Activated naive CD8-positive, alpha-beta T cell treated with anti-CD3 and anti-CD28 coated beads for 36 hours (primary cell): ENCODE measurements at regions not wholly inside any gene's neighbourhood (a gene's known extent, or its start where the extent isn't known, plus 50 kb on each side); places are given as distances from the start of the nearest gene placed in this dataset.
"Not testable (repeated sequence)": the region's sequence is repeated elsewhere in the genome, so short reads cannot be mapped to it uniquely, and the experiment has no call there.

Source experiments
- DNase-seq: peaks from one replicate; pipeline ENCODE4 v3.0.0; 2021
- H3K27ac Mint-ChIP-seq: one replicate; pipeline ENCODE4 v1.8.0; 2022; ENCODE audit warnings: mild to moderate bottlenecking, moderate library complexity, mixed read lengths
- H3K27me3 Mint-ChIP-seq: one replicate; pipeline ENCODE4 v1.8.0; 2022; ENCODE audit warnings: mild to moderate bottlenecking, mixed read lengths
- H3K36me3 Mint-ChIP-seq: one replicate; pipeline ENCODE4 v1.8.0; 2021; ENCODE audit warnings: mild to moderate bottlenecking, mixed read lengths
- H3K4me1 Mint-ChIP-seq: one replicate; pipeline ENCODE4 v1.8.0; 2021; ENCODE audit warnings: mixed read lengths
- H3K4me3 Mint-ChIP-seq: one replicate; pipeline ENCODE4 v1.8.0; 2022; ENCODE audit warnings: mild to moderate bottlenecking, moderate library complexity, mixed read lengths
- H3K9me3 Mint-ChIP-seq: one replicate; pipeline ENCODE4 v1.8.0; 2022; ENCODE audit warnings: mixed read lengths

- H3K4me3 Mint-ChIP-seq, DNase-seq, H3K27ac Mint-ChIP-seq, H3K4me1 Mint-ChIP-seq, H3K36me3 Mint-ChIP-seq, H3K27me3 Mint-ChIP-seq: not testable (repeated sequence)
- peaks cover 25% of the 10 kb centered on the region for H3K9me3 Mint-ChIP-seq
These were observed 215.1 kb downstream of the UQCRFS1 start for GRCh38 chr19:28997866-28998265.

- Mint-ChIP-seq H3K9me3 (peaks cover 17% of the 10 kb centered on the region), H3K27me3 (peaks cover 6% of the 10 kb centered on the region), H3K36me3 (no peaks in the 10 kb centered on the region), H3K4me3 (no peak overlapping the region), H3K27ac (no peak overlapping the region), H3K4me1 (no peaks in the 10 kb centered on the region)
- no peak for DNase-seq
These were observed 222.4 kb downstream of the UQCRFS1 start for GRCh38 chr19:28990522-28990921.

DNA sequence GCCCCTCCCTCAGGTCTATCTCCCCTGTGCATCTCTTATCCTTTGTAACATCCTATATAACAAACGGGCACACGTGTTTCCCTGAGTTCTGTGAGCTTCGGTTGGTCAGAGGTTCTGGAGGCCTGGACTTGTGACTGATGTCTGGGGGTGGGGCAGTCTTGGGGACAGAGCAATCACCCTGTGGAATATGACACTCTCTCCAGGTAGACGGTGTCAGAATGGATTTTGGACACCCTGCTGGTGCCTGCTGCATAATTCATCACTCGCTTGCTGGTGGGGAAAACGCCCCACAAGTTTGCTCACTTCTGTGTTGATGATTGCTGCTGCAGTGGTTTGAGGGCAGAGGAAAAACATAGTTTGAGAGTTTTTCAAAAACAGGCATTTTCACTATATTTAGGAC lies 223.2 kb downstream of the UQCRFS1 start:
- H3K9me3 Mint-ChIP-seq = peaks cover 17% of the 10 kb centered on the region
- peaks cover 9% of the 10 kb centered on the region for H3K27me3 Mint-ChIP-seq
- H3K4me1 Mint-ChIP-seq = no peaks in the 10 kb centered on the region
- H3K4me3 Mint-ChIP-seq = no peak overlapping the region
- no peak overlapping the region for H3K27ac Mint-ChIP-seq
- DNase-seq = no peak
- no peaks in the 10 kb centered on the region for H3K36me3 Mint-ChIP-seq

DNA sequence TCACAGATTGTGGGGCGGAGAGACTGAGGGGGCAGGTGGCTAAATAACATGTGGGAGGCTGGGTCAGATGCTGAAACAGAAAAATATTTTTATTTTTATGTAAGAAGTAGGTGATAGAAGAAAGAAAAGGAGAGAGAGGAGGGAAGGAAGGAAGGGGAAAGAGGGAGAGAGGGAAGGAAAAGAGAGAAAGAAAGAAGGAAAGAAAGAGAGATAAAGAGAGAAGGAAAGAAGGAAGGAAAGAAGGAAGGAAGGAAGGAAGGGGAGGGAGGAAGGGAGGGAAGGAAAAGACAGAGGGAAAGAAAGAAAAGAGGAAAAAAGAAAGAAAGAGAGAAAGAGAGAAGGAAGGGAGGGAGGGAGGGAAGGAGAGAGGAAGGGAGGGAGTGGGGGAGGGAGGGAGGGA lies 224.9 kb downstream of the UQCRFS1 start:
- Mint-ChIP-seq H3K4me3 (no peak overlapping the region), H3K27ac (no peak overlapping the region), H3K4me1 (no peaks in the 10 kb centered on the region), H3K36me3 (no peaks in the 10 kb centered on the region), H3K9me3 (peaks cover 4% of the 10 kb centered on the region), H3K27me3 (peaks cover 9% of the 10 kb centered on the region)
- no peak for DNase-seq

DNA sequence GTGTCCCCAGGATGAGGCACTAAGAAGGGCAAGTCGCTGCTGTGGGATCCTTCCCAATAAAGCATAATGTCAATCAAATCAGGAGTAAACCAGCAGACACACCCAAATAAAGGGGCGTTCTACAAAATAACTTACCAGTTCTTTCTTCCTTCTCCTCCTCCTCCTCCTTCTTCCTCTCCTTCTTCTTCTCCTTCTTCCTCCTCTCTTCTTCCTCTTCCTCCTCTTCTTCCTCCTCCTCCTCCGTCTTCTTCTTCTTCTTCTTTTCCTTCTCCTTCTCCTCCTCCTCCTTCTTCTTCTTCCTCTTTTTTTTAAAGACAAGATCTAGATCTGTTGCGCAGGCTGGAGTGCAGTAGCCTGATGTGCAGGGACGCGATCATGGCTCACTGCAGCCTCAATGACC lies 225.8 kb downstream of the UQCRFS1 start:
- no peak overlapping the region for H3K4me3 Mint-ChIP-seq
- peaks cover 12% of the 10 kb centered on the region for H3K27me3 Mint-ChIP-seq

DNA sequence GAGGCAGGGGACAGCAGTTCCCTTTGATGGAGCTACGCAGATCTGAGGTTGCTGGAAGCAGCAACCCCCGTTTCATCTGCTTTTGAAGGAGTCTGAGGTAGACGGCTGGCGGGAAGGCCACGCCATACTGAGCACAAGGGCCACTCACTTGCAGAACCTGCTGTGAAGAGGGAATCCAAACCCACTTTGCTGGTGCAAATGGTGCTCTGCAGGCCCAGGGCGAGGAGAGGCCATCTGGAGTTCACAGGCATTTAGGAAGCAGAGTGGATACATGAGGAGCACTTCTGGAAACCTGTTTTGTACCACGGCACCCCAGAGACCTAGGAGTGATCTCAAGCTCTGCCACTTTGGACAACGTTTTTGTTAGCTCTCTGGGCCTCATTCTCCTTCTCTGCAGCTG lies 227.8 kb downstream of the UQCRFS1 start:
- H3K4me1 Mint-ChIP-seq = no peaks in the 10 kb centered on the region

More for the DNA sequence above, 225.8 kb downstream of the UQCRFS1 start:
- Mint-ChIP-seq H3K4me1 (no peaks in the 10 kb centered on the region), H3K27ac (no peak overlapping the region), H3K9me3 (no peaks in the 10 kb centered on the region), H3K36me3 (no peaks in the 10 kb centered on the region)
- no peak for DNase-seq

GRCh38 chr19:28984315-28984714 lies 228.6 kb downstream of the UQCRFS1 start:
- no peak overlapping the region for H3K27ac Mint-ChIP-seq
- DNase-seq = no peak
- H3K36me3 Mint-ChIP-seq = no peaks in the 10 kb centered on the region
- H3K4me1 Mint-ChIP-seq = no peaks in the 10 kb centered on the region
- no peak overlapping the region for H3K4me3 Mint-ChIP-seq
- H3K9me3 Mint-ChIP-seq = no peaks in the 10 kb centered on the region
- H3K27me3 Mint-ChIP-seq = peaks cover 9% of the 10 kb centered on the region

More for the DNA sequence above, 227.8 kb downstream of the UQCRFS1 start:
- peaks cover 12% of the 10 kb centered on the region for H3K27me3 Mint-ChIP-seq
- H3K9me3 Mint-ChIP-seq = no peaks in the 10 kb centered on the region
- H3K36me3 Mint-ChIP-seq = no peaks in the 10 kb centered on the region
- no peak overlapping the region for H3K27ac Mint-ChIP-seq
- DNase-seq = no peak
- H3K4me3 Mint-ChIP-seq = no peak overlapping the region

GRCh38 chr19:28983430-28983829 lies 229.5 kb downstream of the UQCRFS1 start:
- no peaks in the 10 kb centered on the region for H3K4me1 Mint-ChIP-seq
- H3K27ac Mint-ChIP-seq = no peak overlapping the region
- peaks cover 9% of the 10 kb centered on the region for H3K27me3 Mint-ChIP-seq
- DNase-seq = no peak
- no peaks in the 10 kb centered on the region for H3K36me3 Mint-ChIP-seq
- H3K4me3 Mint-ChIP-seq = no peak overlapping the region
- no peaks in the 10 kb centered on the region for H3K9me3 Mint-ChIP-seq

GRCh38 chr19:28981994-28982393 lies 231.0 kb downstream of the UQCRFS1 start:
- Mint-ChIP-seq H3K27me3 (peaks cover 9% of the 10 kb centered on the region), H3K36me3 (no peaks in the 10 kb centered on the region), H3K9me3 (no peaks in the 10 kb centered on the region), H3K4me3 (no peak overlapping the region), H3K4me1 (no peaks in the 10 kb centered on the region), H3K27ac (no peak overlapping the region)
- no peak for DNase-seq

DNA sequence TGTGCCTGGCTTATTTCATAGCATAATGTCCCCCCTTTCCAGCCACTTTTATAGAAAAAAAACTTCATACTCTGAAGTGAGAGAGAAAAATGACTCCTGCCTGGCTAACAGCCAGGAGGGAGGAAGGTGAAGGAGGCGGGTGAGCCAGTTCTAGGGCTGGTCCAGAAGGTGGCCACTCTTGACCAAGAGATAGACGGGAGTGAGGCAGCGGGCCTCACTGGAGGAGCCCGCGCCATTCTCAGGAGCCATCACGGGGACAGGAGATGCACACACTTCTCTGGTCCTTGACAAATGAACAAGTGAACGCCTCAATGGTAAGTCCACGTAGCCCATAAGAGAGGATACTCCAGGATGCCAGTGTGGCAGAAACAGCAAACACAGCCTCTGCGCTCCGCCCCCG lies 231.4 kb downstream of the UQCRFS1 start:
- H3K27me3 Mint-ChIP-seq = peaks cover 9% of the 10 kb centered on the region
- no peak for DNase-seq
- H3K27ac Mint-ChIP-seq = no peak overlapping the region
- no peak overlapping the region for H3K4me3 Mint-ChIP-seq
- no peaks in the 10 kb centered on the region for H3K4me1 Mint-ChIP-seq
- no peaks in the 10 kb centered on the region for H3K9me3 Mint-ChIP-seq
- no peaks in the 10 kb centered on the region for H3K36me3 Mint-ChIP-seq

DNA sequence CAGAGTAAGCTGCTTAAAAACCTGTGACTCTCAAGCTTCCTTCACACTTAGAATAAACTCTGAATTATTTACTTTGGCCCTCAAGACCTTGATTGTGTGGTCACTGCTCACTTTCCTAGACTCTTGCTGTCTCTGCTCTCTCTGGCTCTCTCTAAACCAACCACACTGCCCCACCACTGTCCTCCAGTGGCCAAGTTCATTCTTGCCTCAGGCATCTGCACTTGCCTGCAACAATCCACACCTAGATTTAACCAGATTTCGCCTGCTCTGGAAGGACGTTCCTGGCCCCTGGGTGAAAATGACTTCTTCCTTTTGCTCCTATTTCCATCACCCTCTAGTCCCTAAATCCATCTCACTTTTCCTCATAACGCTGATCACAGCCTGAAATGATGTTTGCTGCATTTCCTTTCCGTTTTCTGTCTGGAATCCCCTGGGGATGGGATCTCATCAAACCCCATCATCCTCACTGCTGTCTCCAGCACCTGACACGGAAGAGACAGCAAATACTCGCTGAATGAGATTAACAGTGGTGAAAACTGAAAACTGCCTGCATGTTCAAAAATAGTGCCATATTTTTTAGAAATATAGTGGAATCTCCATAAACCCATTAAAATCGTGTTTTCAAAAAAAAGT lies 232.6 kb downstream of the UQCRFS1 start:
- H3K4me3 Mint-ChIP-seq = no peak overlapping the region
- H3K36me3 Mint-ChIP-seq = no peaks in the 10 kb centered on the region
- H3K9me3 Mint-ChIP-seq = no peaks in the 10 kb centered on the region
- no peaks in the 10 kb centered on the region for H3K4me1 Mint-ChIP-seq
- no peak for DNase-seq
- peaks cover 4% of the 10 kb centered on the region for H3K27me3 Mint-ChIP-seq
- no peak overlapping the region for H3K27ac Mint-ChIP-seq

GRCh38 chr19:28977826-28978225 lies 235.1 kb downstream of the UQCRFS1 start:
- DNase-seq = no peak

GRCh38 chr19:28972058-28972852 lies 240.7 kb downstream of the UQCRFS1 start:
- H3K36me3 Mint-ChIP-seq = no peaks in the 10 kb centered on the region

More at GRCh38 chr19:28977826-28978225, 235.1 kb downstream of the UQCRFS1 start:
- H3K27me3 Mint-ChIP-seq = peaks cover under 1% of the 10 kb centered on the region
- H3K27ac Mint-ChIP-seq = no peak overlapping the region
- H3K9me3 Mint-ChIP-seq = no peaks in the 10 kb centered on the region
- H3K4me1 Mint-ChIP-seq = no peaks in the 10 kb centered on the region
- no peaks in the 10 kb centered on the region for H3K36me3 Mint-ChIP-seq
- H3K4me3 Mint-ChIP-seq = no peak overlapping the region

GRCh38 chr19:28971513-28971912 lies 241.4 kb downstream of the UQCRFS1 start:
- Mint-ChIP-seq H3K4me1 (no peaks in the 10 kb centered on the region), H3K27ac (no peak overlapping the region), H3K4me3 (no peak overlapping the region), H3K27me3 (no peaks in the 10 kb centered on the region), H3K9me3 (no peaks in the 10 kb centered on the region), H3K36me3 (no peaks in the 10 kb centered on the region)
- no peak for DNase-seq

More at GRCh38 chr19:28972058-28972852, 240.7 kb downstream of the UQCRFS1 start:
- Mint-ChIP-seq H3K9me3 (no peaks in the 10 kb centered on the region), H3K27me3 (no peaks in the 10 kb centered on the region), H3K4me1 (no peaks in the 10 kb centered on the region), H3K27ac (no peak overlapping the region), H3K4me3 (no peak overlapping the region)
- DNase-seq = no peak

- no peak overlapping the region for H3K4me3 Mint-ChIP-seq
- no peak for DNase-seq
- no peaks in the 10 kb centered on the region for H3K9me3 Mint-ChIP-seq
- H3K36me3 Mint-ChIP-seq = no peaks in the 10 kb centered on the region
- no peak overlapping the region for H3K27ac Mint-ChIP-seq
- H3K4me1 Mint-ChIP-seq = no peaks in the 10 kb centered on the region
- H3K27me3 Mint-ChIP-seq = no peaks in the 10 kb centered on the region
These were observed 241.9 kb downstream of the UQCRFS1 start for GRCh38 chr19:28971049-28971448.

DNA sequence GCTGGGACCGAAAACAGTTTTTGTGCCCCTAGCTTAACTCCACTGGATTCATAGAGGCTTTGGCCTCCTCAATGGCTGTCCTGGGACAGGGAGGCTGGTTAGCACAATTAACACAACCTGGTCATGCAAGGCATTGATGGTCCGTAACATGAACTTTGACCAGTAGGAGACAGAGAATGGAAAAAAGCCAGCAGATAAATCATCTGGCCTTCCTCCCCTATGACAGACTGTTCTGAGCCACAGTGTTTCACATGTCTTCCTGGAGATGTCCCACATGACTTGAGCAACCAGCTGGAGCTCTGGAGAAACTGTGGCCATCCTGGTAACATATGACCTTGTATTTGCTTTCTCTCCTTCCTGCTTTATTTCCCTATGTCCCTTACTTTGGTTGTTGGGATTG lies 244.2 kb downstream of the UQCRFS1 start:
- no peaks in the 10 kb centered on the region for H3K27me3 Mint-ChIP-seq
- H3K27ac Mint-ChIP-seq = no peak overlapping the region
- no peak for DNase-seq
- no peak overlapping the region for H3K4me3 Mint-ChIP-seq
- H3K9me3 Mint-ChIP-seq = no peaks in the 10 kb centered on the region
- no peaks in the 10 kb centered on the region for H3K4me1 Mint-ChIP-seq
- H3K36me3 Mint-ChIP-seq = no peaks in the 10 kb centered on the region
